ENCODE measurements at regions not wholly inside any gene's neighbourhood (a gene's known extent, or its start where the extent isn't known, plus 50 kb on each side); places are given as distances from the start of the nearest gene placed in this dataset.

DNA sequence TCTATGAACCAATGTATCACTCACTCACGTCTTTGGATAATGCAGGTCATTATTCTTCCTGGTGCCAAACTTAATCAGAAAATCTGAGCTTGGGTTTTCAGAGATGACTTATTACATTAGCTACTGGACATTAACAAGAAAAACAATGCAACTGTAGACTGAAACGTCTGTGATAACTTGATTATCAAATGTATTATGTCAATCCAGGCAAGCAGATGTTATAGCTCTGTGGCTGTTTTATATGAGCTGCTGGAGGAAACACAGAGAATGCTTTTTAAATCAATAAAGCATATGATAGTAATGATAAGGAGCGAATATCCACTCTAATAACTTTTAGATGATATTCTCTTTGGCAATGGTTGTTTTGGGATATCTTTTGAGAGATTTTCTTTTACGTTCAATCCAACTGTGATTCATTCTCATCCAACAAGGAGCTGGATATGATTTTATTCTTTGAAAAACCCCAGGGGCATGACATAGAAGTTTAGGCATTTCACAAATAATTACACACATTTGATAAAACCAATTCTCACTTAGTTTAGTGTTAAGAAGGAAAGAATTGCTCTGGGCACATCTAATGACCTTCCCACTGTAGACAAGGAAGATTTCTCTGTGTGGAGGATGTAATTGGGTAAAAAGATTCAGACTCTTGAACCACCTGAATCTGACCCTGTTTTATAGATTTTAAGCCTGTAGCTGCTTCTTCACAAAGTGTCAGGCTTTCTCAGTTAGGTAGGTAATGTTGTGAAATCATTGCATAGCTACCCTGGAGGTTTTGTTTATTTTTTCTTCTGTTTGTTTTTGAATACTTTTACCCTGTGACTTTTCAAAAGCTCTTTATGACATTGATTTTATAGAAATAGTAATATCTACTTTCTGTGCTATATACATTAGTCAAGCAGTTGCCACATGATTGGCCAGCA, 1124.7 kb downstream of the DNAJB9 start:
- TF ChIP-seq ZBTB33 (IDR thresholded peaks at IDR 0.05) (no peak), CTCF (IDR thresholded peaks at IDR 0.05; ENCODE audit: low read depth, low read length, missing input control) (no peak), TAF1 (conservative IDR thresholded peaks at IDR 0.05) (no peak), ATF3 (IDR thresholded peaks at IDR 0.05) (no peak), GABPA (IDR thresholded peaks at IDR 0.05 in 1 of 2, conservative IDR thresholded peaks at IDR 0.05 in 1 of 2) (no peak), EGR1 (IDR thresholded peaks at IDR 0.05; ENCODE audit: low read depth in 2 of 2) (no peak), JUND (IDR thresholded peaks at IDR 0.05) (no peak), RAD21 (IDR thresholded peaks at IDR 0.05) (no peak)
- TF ChIP-seq, protein P1, sequence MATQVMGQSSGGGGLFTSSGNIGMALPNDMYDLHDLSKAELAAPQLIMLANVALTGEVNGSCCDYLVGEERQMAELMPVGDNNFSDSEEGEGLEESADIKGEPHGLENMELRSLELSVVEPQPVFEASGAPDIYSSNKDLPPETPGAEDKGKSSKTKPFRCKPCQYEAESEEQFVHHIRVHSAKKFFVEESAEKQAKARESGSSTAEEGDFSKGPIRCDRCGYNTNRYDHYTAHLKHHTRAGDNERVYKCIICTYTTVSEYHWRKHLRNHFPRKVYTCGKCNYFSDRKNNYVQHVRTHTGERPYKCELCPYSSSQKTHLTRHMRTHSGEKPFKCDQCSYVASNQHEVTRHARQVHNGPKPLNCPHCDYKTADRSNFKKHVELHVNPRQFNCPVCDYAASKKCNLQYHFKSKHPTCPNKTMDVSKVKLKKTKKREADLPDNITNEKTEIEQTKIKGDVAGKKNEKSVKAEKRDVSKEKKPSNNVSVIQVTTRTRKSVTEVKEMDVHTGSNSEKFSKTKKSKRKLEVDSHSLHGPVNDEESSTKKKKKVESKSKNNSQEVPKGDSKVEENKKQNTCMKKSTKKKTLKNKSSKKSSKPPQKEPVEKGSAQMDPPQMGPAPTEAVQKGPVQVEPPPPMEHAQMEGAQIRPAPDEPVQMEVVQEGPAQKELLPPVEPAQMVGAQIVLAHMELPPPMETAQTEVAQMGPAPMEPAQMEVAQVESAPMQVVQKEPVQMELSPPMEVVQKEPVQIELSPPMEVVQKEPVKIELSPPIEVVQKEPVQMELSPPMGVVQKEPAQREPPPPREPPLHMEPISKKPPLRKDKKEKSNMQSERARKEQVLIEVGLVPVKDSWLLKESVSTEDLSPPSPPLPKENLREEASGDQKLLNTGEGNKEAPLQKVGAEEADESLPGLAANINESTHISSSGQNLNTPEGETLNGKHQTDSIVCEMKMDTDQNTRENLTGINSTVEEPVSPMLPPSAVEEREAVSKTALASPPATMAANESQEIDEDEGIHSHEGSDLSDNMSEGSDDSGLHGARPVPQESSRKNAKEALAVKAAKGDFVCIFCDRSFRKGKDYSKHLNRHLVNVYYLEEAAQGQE (IDR thresholded peaks at IDR 0.05), result no peak
- TF ChIP-seq, protein P2, sequence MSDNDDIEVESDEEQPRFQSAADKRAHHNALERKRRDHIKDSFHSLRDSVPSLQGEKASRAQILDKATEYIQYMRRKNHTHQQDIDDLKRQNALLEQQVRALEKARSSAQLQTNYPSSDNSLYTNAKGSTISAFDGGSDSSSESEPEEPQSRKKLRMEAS (IDR thresholded peaks at IDR 0.05), result no peak

Data from liver (tissue), 3 donors.